H9 (cell line): ENCODE measurements at regions not wholly inside any gene's neighbourhood (a gene's known extent, or its start where the extent isn't known, plus 50 kb on each side); places are given as distances from the start of the nearest gene placed in this dataset.
"Not testable (repeated sequence)": the region's sequence is repeated elsewhere in the genome, so short reads cannot be mapped to it uniquely, and the experiment has no call there.

Source experiments
- DNase-seq: peaks from one replicate; pipeline ENCODE4 v3.0.0-alpha.2; 2017
- H2AFZ ChIP-seq: one replicate; pipeline ENCODE4 v1.6.1; 2013; ENCODE audit warnings: mild to moderate bottlenecking, low read length, control low read depth, moderate library complexity
- H2AK5ac ChIP-seq: 2 replicates; pipeline ENCODE4 v1.6.1; 2013; ENCODE audit warnings: low read length, control low read depth, mixed read lengths; ENCODE audit not compliant: insufficient read length
- H2BK120ac ChIP-seq: one replicate; pipeline ENCODE4 v1.6.1; 2013; ENCODE audit warnings: low read depth, mild to moderate bottlenecking, low read length, control low read depth, inconsistent platforms; ENCODE audit not compliant: poor library complexity, severe bottlenecking
- H2BK12ac ChIP-seq: 2 replicates; pipeline ENCODE4 v1.6.1; 2013; ENCODE audit warnings: low read length, control low read depth, mixed read lengths, low read depth; ENCODE audit not compliant: insufficient read length
- H2BK15ac ChIP-seq: 2 replicates; pipeline ENCODE4 v1.6.1; 2013; ENCODE audit warnings: low read depth, low read length, control low read depth
- H2BK20ac ChIP-seq: one replicate; pipeline ENCODE4 v1.6.1; 2013; ENCODE audit warnings: low read depth, mild to moderate bottlenecking, low read length, control low read depth, inconsistent platforms; ENCODE audit not compliant: poor library complexity, severe bottlenecking
- H2BK5ac ChIP-seq: 2 replicates; pipeline ENCODE4 v1.6.1; 2013; ENCODE audit warnings: low read length, control low read depth, mixed read lengths; ENCODE audit not compliant: insufficient read length
- H3K14ac ChIP-seq: 2 replicates; pipeline ENCODE4 v1.6.1; 2013; ENCODE audit warnings: low read length, control low read depth; ENCODE audit not compliant: insufficient read depth
- H3K18ac ChIP-seq: 2 replicates; pipeline ENCODE4 v1.6.1; 2013; ENCODE audit warnings: low read depth, mild to moderate bottlenecking, mixed read lengths, low read length, control low read depth; ENCODE audit not compliant: insufficient read length
- H3K23ac ChIP-seq: 2 replicates; pipeline ENCODE4 v1.6.1; 2013; ENCODE audit warnings: low read length, control low read depth, mixed read lengths, low read depth; ENCODE audit not compliant: insufficient read length
- H3K23me2 ChIP-seq: 2 replicates; pipeline ENCODE4 v1.6.1; 2013; ENCODE audit warnings: low read depth, mild to moderate bottlenecking, mixed read lengths, low read length, control low read depth; ENCODE audit not compliant: insufficient read length, poor library complexity, severe bottlenecking
- H3K27ac ChIP-seq: 2 replicates; pipeline ENCODE4 v1.5.1; 2013; ENCODE audit warnings: low read length, control low read depth, mixed read lengths, low read depth; ENCODE audit not compliant: insufficient read length
- H3K27me3 ChIP-seq: 2 replicates; pipeline ENCODE4 v1.6.1; 2013; ENCODE audit warnings: low read length, control low read depth, inconsistent platforms; ENCODE audit not compliant: insufficient read depth
- H3K4ac ChIP-seq: 2 replicates; pipeline ENCODE4 v1.6.1; 2013; ENCODE audit warnings: low read depth, mild to moderate bottlenecking, control low read depth, inconsistent platforms, low read length, moderate library complexity
- H3K4me1 ChIP-seq: 2 replicates; pipeline ENCODE4 v1.6.1; 2013; ENCODE audit warnings: low read length, control low read depth, inconsistent platforms; ENCODE audit not compliant: insufficient read depth
- H3K4me2 ChIP-seq: 2 replicates; pipeline ENCODE4 v1.6.1; 2013; ENCODE audit warnings: low read length, control low read depth, mixed read lengths; ENCODE audit not compliant: insufficient read length, insufficient read depth
- H3K56ac ChIP-seq: 2 replicates; pipeline ENCODE4 v1.6.1; 2013; ENCODE audit warnings: low read depth, mild to moderate bottlenecking, mixed read lengths, low read length, control low read depth; ENCODE audit not compliant: insufficient read length
- H3K79me1 ChIP-seq: 2 replicates; pipeline ENCODE4 v1.6.1; 2013; ENCODE audit warnings: low read depth, mild to moderate bottlenecking, moderate library complexity, low read length, control low read depth, inconsistent platforms; ENCODE audit not compliant: insufficient read depth, poor library complexity, severe bottlenecking
- H3K79me2 ChIP-seq: 2 replicates; pipeline ENCODE4 v1.6.1; 2013; ENCODE audit warnings: low read length, control low read depth, inconsistent platforms; ENCODE audit not compliant: insufficient read depth
- H3K9ac ChIP-seq: 2 replicates; pipeline ENCODE4 v1.6.1; 2013; ENCODE audit warnings: low read length, control low read depth, mixed read lengths; ENCODE audit not compliant: insufficient read length; ENCODE audit errors: extremely low read depth
- H3K9me3 ChIP-seq: one replicate; pipeline ENCODE4 v1.6.1; 2013; ENCODE audit warnings: low read depth, low read length, inconsistent platforms; ENCODE audit not compliant: control insufficient read depth
- H3T11ph ChIP-seq: one replicate; pipeline ENCODE4 v1.6.1; 2013; ENCODE audit warnings: mild to moderate bottlenecking, low read length, control low read depth, inconsistent platforms
- H4K20me1 ChIP-seq: one replicate; pipeline ENCODE4 v1.6.1; 2013; ENCODE audit not compliant: control insufficient read depth, insufficient read length, insufficient read depth
- H4K5ac ChIP-seq: 2 replicates; pipeline ENCODE4 v1.6.1; 2013; ENCODE audit warnings: low read depth, mild to moderate bottlenecking, mixed read lengths, low read length, control low read depth; ENCODE audit not compliant: insufficient read length
- H4K8ac ChIP-seq: replicated peaks from 2 replicates; pipeline ENCODE4 v1.6.1; 2013; ENCODE audit warnings: low read length, control low read depth, mixed read lengths, low read depth; ENCODE audit not compliant: insufficient read length
- H4K91ac ChIP-seq: 2 replicates; pipeline ENCODE4 v1.6.1; 2013; ENCODE audit warnings: low read depth, mild to moderate bottlenecking, moderate library complexity, mixed read lengths, low read length, control low read depth; ENCODE audit not compliant: insufficient read length
- H3K27ac Mint-ChIP-seq, 3 experiments: 2 replicates in 2 of 3; 3 replicates in 1 of 3; pipeline ENCODE4 v1.8.0; 2020 to 2021; ENCODE audit warnings: mixed read lengths in 3 of 3, mild to moderate bottlenecking in 1 of 3, moderate library complexity in 1 of 3
- H3K27me3 Mint-ChIP-seq: 2 replicates; pipeline ENCODE4 v1.8.0; 2021; ENCODE audit warnings: low read depth, mild to moderate bottlenecking, moderate library complexity, mixed read lengths
- H3K36me3 Mint-ChIP-seq, 3 experiments: 2 replicates in 2 of 3; 3 replicates in 1 of 3; pipeline ENCODE4 v1.8.0; 2020 to 2021; ENCODE audit warnings: low read depth in 3 of 3, mixed read lengths in 3 of 3; ENCODE audit not compliant: insufficient read depth in 1 of 3
- H3K4me1 Mint-ChIP-seq, 2 experiments: 2 replicates each; pipeline ENCODE4 v1.8.0; 2020; ENCODE audit warnings: mixed read lengths in 2 of 2
- H3K4me3 Mint-ChIP-seq, 2 experiments: 2 replicates in 1 of 2; 3 replicates in 1 of 2; pipeline ENCODE4 v1.8.0; 2020 to 2021; ENCODE audit warnings: mild to moderate bottlenecking in 2 of 2, mixed read lengths in 2 of 2, moderate library complexity in 1 of 2
- H3K9me3 Mint-ChIP-seq, 2 experiments: 2 replicates in 1 of 2; 3 replicates in 1 of 2; pipeline ENCODE4 v1.8.0; 2020; ENCODE audit warnings: mild to moderate bottlenecking in 2 of 2, mixed read lengths in 2 of 2, moderate library complexity in 1 of 2
- WGBS: extraction: QIAGEN DNeasy Blood & Tissue Kit; methylation state at CpG from one replicate; pipeline ENCODE4 v1.1.7; 2013; ENCODE audit warnings: missing lambda C conversion rate, low lambda C conversion rate, mixed read lengths; ENCODE audit not compliant: insufficient read length; ENCODE audit errors: extremely low coverage; 5-methylcytosine and 5-hydroxymethylcytosine counted together
- TF ChIP-seq, protein P1 (sequence below): fragments of 200-600 bp; sonication (generic); conservative IDR thresholded peaks from 3 replicates; pipeline ENCODE4 v1.8.0; 2021; ENCODE audit warnings: antibody characterized with exemption, mild to moderate bottlenecking

DNA sequence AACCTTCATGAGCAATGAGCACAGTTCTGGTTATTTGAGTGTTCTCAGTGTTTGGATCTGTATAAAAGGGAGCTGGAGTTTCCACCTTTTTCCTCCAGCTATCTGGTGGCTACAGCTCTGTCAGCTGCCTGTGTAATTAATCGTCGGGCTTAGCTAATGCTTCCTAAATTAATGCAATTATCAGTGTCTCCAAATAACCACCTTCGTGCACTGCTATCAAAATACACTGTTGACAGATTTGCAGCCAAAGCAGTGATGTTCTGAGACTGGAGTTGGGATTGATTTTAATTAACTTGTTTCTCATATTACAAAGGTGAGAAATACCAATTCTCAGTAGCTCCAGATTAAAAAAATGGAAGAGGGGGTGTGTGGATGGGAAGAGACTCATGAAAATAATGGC, 325.8 kb downstream of the CBLN1 start:
- H3K4me3 Mint-ChIP-seq, result no peak overlapping the region
- H3K27me3 ChIP-seq, result no peaks in the 10 kb centered on the region
- H3K9ac ChIP-seq, result no peak overlapping the region
- no peak overlapping the region for H3K14ac ChIP-seq
- no peak for DNase-seq
- H2BK12ac ChIP-seq, result no peak overlapping the region
- no peak overlapping the region for H3K18ac ChIP-seq
- WGBS, result no CpG with 5 or more reads among the region's 3 CpGs
- H3K79me2 ChIP-seq, result no peaks in the 10 kb centered on the region
- peaks cover 4% of the 10 kb centered on the region for H3K27me3 Mint-ChIP-seq
- no peak overlapping the region for H3K27ac ChIP-seq
- H4K5ac ChIP-seq, result no peak overlapping the region
- no peak overlapping the region for H2BK5ac ChIP-seq
- no peak overlapping the region for H3K27ac Mint-ChIP-seq
- no peak overlapping the region for H3K56ac ChIP-seq
- no peak overlapping the region for H3T11ph ChIP-seq
- TF ChIP-seq, protein P1, sequence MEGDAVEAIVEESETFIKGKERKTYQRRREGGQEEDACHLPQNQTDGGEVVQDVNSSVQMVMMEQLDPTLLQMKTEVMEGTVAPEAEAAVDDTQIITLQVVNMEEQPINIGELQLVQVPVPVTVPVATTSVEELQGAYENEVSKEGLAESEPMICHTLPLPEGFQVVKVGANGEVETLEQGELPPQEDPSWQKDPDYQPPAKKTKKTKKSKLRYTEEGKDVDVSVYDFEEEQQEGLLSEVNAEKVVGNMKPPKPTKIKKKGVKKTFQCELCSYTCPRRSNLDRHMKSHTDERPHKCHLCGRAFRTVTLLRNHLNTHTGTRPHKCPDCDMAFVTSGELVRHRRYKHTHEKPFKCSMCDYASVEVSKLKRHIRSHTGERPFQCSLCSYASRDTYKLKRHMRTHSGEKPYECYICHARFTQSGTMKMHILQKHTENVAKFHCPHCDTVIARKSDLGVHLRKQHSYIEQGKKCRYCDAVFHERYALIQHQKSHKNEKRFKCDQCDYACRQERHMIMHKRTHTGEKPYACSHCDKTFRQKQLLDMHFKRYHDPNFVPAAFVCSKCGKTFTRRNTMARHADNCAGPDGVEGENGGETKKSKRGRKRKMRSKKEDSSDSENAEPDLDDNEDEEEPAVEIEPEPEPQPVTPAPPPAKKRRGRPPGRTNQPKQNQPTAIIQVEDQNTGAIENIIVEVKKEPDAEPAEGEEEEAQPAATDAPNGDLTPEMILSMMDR, result no peak
- no peak overlapping the region for H4K8ac ChIP-seq
- H3K9me3 ChIP-seq, result no peaks in the 10 kb centered on the region
- H3K4me1 Mint-ChIP-seq, result no peaks in the 10 kb centered on the region
- no peak overlapping the region for H2AK5ac ChIP-seq
- no peak overlapping the region for H3K4me2 ChIP-seq
- H4K20me1 ChIP-seq, result no peaks in the 10 kb centered on the region
- no peak overlapping the region for H2AFZ ChIP-seq
- H3K79me1 ChIP-seq, result no peaks in the 10 kb centered on the region
- no peaks in the 10 kb centered on the region for H3K23me2 ChIP-seq
- no peak overlapping the region for H2BK15ac ChIP-seq
- H4K91ac ChIP-seq, result no peak overlapping the region
- H3K4me1 ChIP-seq, result no peaks in the 10 kb centered on the region
- H2BK20ac ChIP-seq, result no peak overlapping the region
- no peak overlapping the region for H3K4ac ChIP-seq
- H3K9me3 Mint-ChIP-seq, result peaks cover 0 to under 1% of the 10 kb centered on the region in 2 experiments; a peak in 2 of 5 replicates
- no peak overlapping the region for H3K23ac ChIP-seq
- no peak overlapping the region for H2BK120ac ChIP-seq
- no peaks in the 10 kb centered on the region for H3K36me3 Mint-ChIP-seq

DNA sequence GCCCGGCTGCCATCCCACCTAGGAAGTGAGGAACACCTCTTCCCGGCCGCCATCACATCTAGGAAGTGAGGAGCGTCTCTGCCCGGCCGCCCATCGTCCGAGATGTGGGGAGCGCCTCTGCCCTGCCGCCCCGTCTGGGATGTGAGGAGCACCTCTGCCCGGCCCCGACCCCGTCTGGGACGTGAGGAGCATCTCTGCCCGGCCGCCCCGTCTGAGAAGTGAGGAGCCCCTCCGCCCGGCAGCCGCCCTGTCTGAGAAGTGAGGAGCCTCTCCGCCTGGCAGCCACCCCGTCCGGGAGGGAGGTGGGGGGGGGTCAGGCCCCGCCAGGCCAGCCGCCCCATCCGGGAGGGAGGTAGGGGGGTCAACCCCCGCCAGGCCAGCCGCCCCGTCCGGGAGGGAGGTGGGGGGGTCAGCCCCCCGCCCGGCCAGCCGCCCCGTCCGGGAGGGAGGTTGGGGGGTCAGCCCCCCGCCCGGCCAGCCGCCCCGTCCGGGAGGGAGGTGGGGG, 330.0 kb downstream of the CBLN1 start:
- not testable (repeated sequence) for H2AK5ac ChIP-seq, H3K79me1 ChIP-seq, H2BK20ac ChIP-seq, H3K27me3 ChIP-seq, H3K4me2 ChIP-seq, H3K14ac ChIP-seq, H3K27me3 Mint-ChIP-seq, H3K9ac ChIP-seq, H3K23me2 ChIP-seq, H4K8ac ChIP-seq, H3K79me2 ChIP-seq, H3K27ac ChIP-seq, H3K4me1 ChIP-seq, H4K20me1 ChIP-seq, H3K56ac ChIP-seq, H3K4ac ChIP-seq, H3K4me1 Mint-ChIP-seq, H3K23ac ChIP-seq, H3K27ac Mint-ChIP-seq, H3K9me3 ChIP-seq, H3K9me3 Mint-ChIP-seq, H2BK12ac ChIP-seq, H3K4me3 Mint-ChIP-seq, H2BK15ac ChIP-seq, H3K36me3 Mint-ChIP-seq, H4K5ac ChIP-seq, H2BK120ac ChIP-seq, H2BK5ac ChIP-seq, H3K18ac ChIP-seq, H3T11ph ChIP-seq, H2AFZ ChIP-seq, H4K91ac ChIP-seq, DNase-seq
- WGBS, result no CpG with 5 or more reads among the region's 41 CpGs
